H1 (cell line): ENCODE measurements at regions not wholly inside any gene's neighbourhood (a gene's known extent, or its start where the extent isn't known, plus 50 kb on each side); places are given as distances from the start of the nearest gene placed in this dataset.

Experiments
- CTCF ChIA-PET: fragments of 300-600 bp; sonication (Branson Sonifier 250); formaldehyde crosslinking; loops from one replicate; lab custom pipeline; 2021; ENCODE audit not compliant: partially characterized antibody; lab: Charles Lee
- POLR2A ChIA-PET: fragments of 300-600 bp; sonication (Branson Sonifier 250); formaldehyde crosslinking; loops from one replicate; lab custom pipeline; 2021; ENCODE audit warnings: inconsistent platforms; ENCODE audit not compliant: partially characterized antibody; lab: Charles Lee
- DNase-seq, 2 experiments: peaks; one replicate each; pipeline versions ENCODE4 v3.0.0 to v3.0.0-alpha.2; 2010 to 2022; ENCODE audit warnings: low spot score in 2 of 2, low read depth in 1 of 2, mixed read lengths in 1 of 2
- FAIRE-seq: peaks from 2 replicates; lab custom pipeline; 2011; peaks lifted over from hg19 to GRCh38; lab: Jason Lieb, UNC
- H2AFZ ChIP-seq: 2 replicates; pipeline ENCODE4 v1.8.1; 2012; ENCODE audit warnings: low read length, inconsistent platforms
- H2AK5ac ChIP-seq: 2 replicates; pipeline ENCODE4 v1.6.1; 2013; ENCODE audit warnings: low read depth, low read length
- H2BK120ac ChIP-seq: replicated peaks from 2 replicates; pipeline ENCODE3; 2013; ENCODE audit warnings: low read depth, low read length, inconsistent platforms
- H2BK12ac ChIP-seq: 2 replicates; pipeline ENCODE4 v1.6.1; 2013; ENCODE audit warnings: low read depth, low read length
- H2BK15ac ChIP-seq: 2 replicates; pipeline ENCODE4 v1.6.1; 2013; ENCODE audit warnings: low read length
- H2BK20ac ChIP-seq: 2 replicates; pipeline ENCODE4 v1.6.1; 2013; ENCODE audit warnings: low read length
- H2BK5ac ChIP-seq: 2 replicates; pipeline ENCODE4 v1.6.1; 2013; ENCODE audit warnings: low read depth, low read length
- H3K14ac ChIP-seq: 2 replicates; pipeline ENCODE4 v1.6.1; 2013; ENCODE audit warnings: inconsistent platforms; ENCODE audit not compliant: insufficient read length
- H3K18ac ChIP-seq: 2 replicates; pipeline ENCODE4 v1.6.1; 2013; ENCODE audit warnings: low read length; ENCODE audit errors: extremely low read depth
- H3K23ac ChIP-seq: 2 replicates; pipeline ENCODE4 v1.6.1; 2013; ENCODE audit warnings: inconsistent platforms; ENCODE audit not compliant: insufficient read length
- H3K23me2 ChIP-seq: 2 replicates; pipeline ENCODE4 v1.6.1; 2013; ENCODE audit warnings: low read depth, low read length
- H3K27ac ChIP-seq: 2 replicates; pipeline ENCODE4 v1.6.1; 2011; ENCODE audit warnings: low read depth, low read length, inconsistent platforms
- H3K27me3 ChIP-seq, 4 experiments: replicated peaks in 1 of 4; 1 replicate in 1 of 4; 2 replicates in 3 of 4; pipeline versions ENCODE4 v1.6.1 to v1.8.1; 2011 to 2013; ENCODE audit warnings: low read length in 3 of 4, mild to moderate bottlenecking in 3 of 4, inconsistent platforms in 2 of 4, mixed read lengths in 2 of 4, moderate library complexity in 1 of 4; ENCODE audit not compliant: control insufficient read depth in 3 of 4, insufficient read depth in 3 of 4; ENCODE audit errors: extremely low read depth in 1 of 4
- H3K36me3 ChIP-seq, 4 experiments: 2 replicates each; pipeline versions ENCODE4 v1.6.1 to v1.8.1; 2011 to 2013; ENCODE audit warnings: mild to moderate bottlenecking in 4 of 4, low read length in 3 of 4, moderate library complexity in 2 of 4, control low read depth in 1 of 4, inconsistent platforms in 1 of 4; ENCODE audit not compliant: insufficient read depth in 4 of 4, control insufficient read depth in 2 of 4
- H3K4ac ChIP-seq: replicated peaks from 2 replicates; pipeline ENCODE3; 2013; ENCODE audit warnings: low read length, low read depth, mixed read lengths, inconsistent platforms; ENCODE audit not compliant: insufficient read length
- H3K4me1 ChIP-seq, 4 experiments: replicated peaks in 1 of 4; 1 replicate in 1 of 4; 2 replicates in 3 of 4; pipeline versions ENCODE4 v1.6.1 to v1.8.1; 2011 to 2013; ENCODE audit warnings: low read length in 3 of 4, inconsistent platforms in 2 of 4, mixed read lengths in 1 of 4; ENCODE audit not compliant: insufficient read depth in 4 of 4, control insufficient read depth in 3 of 4
- H3K4me2 ChIP-seq, 2 experiments: 2 replicates each; pipeline versions ENCODE4 v1.6.1 to v1.8.1; 2011 to 2013; ENCODE audit warnings: low read depth in 2 of 2, low read length in 2 of 2, control low read depth in 1 of 2, inconsistent platforms in 1 of 2, mild to moderate bottlenecking in 1 of 2; ENCODE audit not compliant: insufficient read depth in 1 of 2
- H3K4me3 ChIP-seq, 4 experiments: fragments of 200-600, 300-600 bp in 1 of 4; sonication (generic), shearing (Covaris generic), sonication (Bioruptor Twin) in 1 of 4; 2 replicates each; pipeline versions ENCODE4 v1.5.1 to v1.8.1; 2011 to 2016; ENCODE audit warnings: low read length in 4 of 4, low read depth in 3 of 4, control low read depth in 2 of 4, inconsistent platforms in 2 of 4, mild to moderate bottlenecking in 2 of 4, mixed read lengths in 1 of 4, moderate library complexity in 1 of 4; ENCODE audit not compliant: insufficient read depth in 2 of 4; ENCODE audit errors: extremely low read depth in 1 of 4
- H3K56ac ChIP-seq: replicated peaks from 2 replicates; pipeline ENCODE3; 2013; ENCODE audit warnings: low read depth, mild to moderate bottlenecking, mixed read lengths, low read length, inconsistent platforms; ENCODE audit not compliant: insufficient read length
- H3K79me1 ChIP-seq: 2 replicates; pipeline ENCODE4 v1.6.1; 2013; ENCODE audit warnings: low read depth, low read length, control low read depth
- H3K79me2 ChIP-seq, 2 experiments: 2 replicates each; pipeline versions ENCODE4 v1.6.1 to v1.8.1; 2012 to 2013; ENCODE audit warnings: low read length in 2 of 2, mild to moderate bottlenecking in 2 of 2, inconsistent platforms in 1 of 2; ENCODE audit not compliant: insufficient read depth in 2 of 2, control insufficient read depth in 1 of 2
- H3K9ac ChIP-seq, 4 experiments: replicated peaks in 1 of 4; 1 replicate in 1 of 4; 2 replicates in 3 of 4; pipeline versions ENCODE4 v1.6.1 to v1.8.1; 2011 to 2013; ENCODE audit warnings: low read depth in 3 of 4, low read length in 3 of 4, control low read depth in 2 of 4, mild to moderate bottlenecking in 2 of 4, moderate library complexity in 2 of 4, inconsistent platforms in 1 of 4; ENCODE audit errors: extremely low read depth in 1 of 4
- H3K9me3 ChIP-seq, 2 experiments: 2 replicates each; pipeline versions ENCODE4 v1.6.1 to v1.8.1; 2012 to 2013; ENCODE audit warnings: mild to moderate bottlenecking in 2 of 2, moderate library complexity in 2 of 2, control low read depth in 1 of 2, inconsistent platforms in 1 of 2, low read depth in 1 of 2, low read length in 1 of 2, mixed read lengths in 1 of 2; ENCODE audit not compliant: insufficient read depth in 2 of 2
- H4K20me1 ChIP-seq, 2 experiments: replicated peaks in 1 of 2; 2 replicates each; pipeline versions ENCODE3 to v1.8.1; 2011 to 2013; ENCODE audit warnings: inconsistent platforms in 2 of 2, low read length in 2 of 2, mild to moderate bottlenecking in 1 of 2; ENCODE audit not compliant: insufficient read depth in 2 of 2, control insufficient read depth in 1 of 2
- H4K5ac ChIP-seq: 2 replicates; pipeline ENCODE4 v1.6.1; 2013; ENCODE audit warnings: low read length, low read depth, mixed read lengths, inconsistent platforms; ENCODE audit not compliant: insufficient read length
- H4K8ac ChIP-seq: 2 replicates; pipeline ENCODE4 v1.8.0; 2013; ENCODE audit warnings: mild to moderate bottlenecking, moderate library complexity, low read length, inconsistent platforms; ENCODE audit not compliant: insufficient read depth; ENCODE audit errors: extremely low read depth
- H4K91ac ChIP-seq: replicated peaks from 2 replicates; pipeline ENCODE3; 2013; ENCODE audit warnings: low read length, mixed read lengths, inconsistent platforms; ENCODE audit not compliant: insufficient read length
- ASH2L ChIP-seq: fragments of 200-600, 300-600 bp; sonication (generic); IDR thresholded peaks from one replicate; pipeline ENCODE4 v1.7.1; 2017; ENCODE audit warnings: low read length
- BCL11A ChIP-seq, 2 experiments: IDR thresholded peaks; one replicate each; pipeline ENCODE4 v1.6.1; 2011; ENCODE audit warnings: low read depth in 2 of 2, low read length in 2 of 2, mild to moderate bottlenecking in 2 of 2
- E2F6 ChIP-seq: IDR thresholded peaks from 2 replicates; pipeline ENCODE4 v1.6.1; 2012; ENCODE audit warnings: inconsistent platforms
- HDAC6 ChIP-seq: IDR thresholded peaks from one replicate; pipeline ENCODE4 v1.7.1; 2012; ENCODE audit warnings: low read depth, mild to moderate bottlenecking, inconsistent platforms, low read length, moderate library complexity
- NRF1 ChIP-seq: IDR thresholded peaks from 2 replicates; pipeline ENCODE4 v1.6.1; 2011; ENCODE audit warnings: mild to moderate bottlenecking, low read depth, low read length, improper control_type of control experiment
- POLR2AphosphoS5 ChIP-seq: IDR thresholded peaks from 2 replicates; pipeline ENCODE4 v1.6.1; 2011; ENCODE audit warnings: low read depth, low read length
- POU5F1 ChIP-seq: IDR thresholded peaks from 2 replicates; pipeline ENCODE4 v1.6.1; 2011; ENCODE audit warnings: low read depth, mild to moderate bottlenecking, low read length, moderate library complexity
- RNF2 ChIP-seq: fragments of 200-900, 300-1000 bp; sonication (generic); IDR thresholded peaks from 2 replicates; pipeline ENCODE4 v1.7.1; 2016; ENCODE audit warnings: borderline replicate concordance, low read depth, mild to moderate bottlenecking, antibody characterized with exemption, low read length; ENCODE audit not compliant: poor library complexity, severe bottlenecking; ENCODE audit errors: missing control alignments
- SAP30 ChIP-seq: fragments of 300-600 bp; sonication (generic); IDR thresholded peaks from 2 replicates; pipeline ENCODE4 v1.7.1; 2012; ENCODE audit warnings: low read length, moderate library complexity, mild to moderate bottlenecking, inconsistent platforms; ENCODE audit not compliant: insufficient read depth, insufficient replicate concordance
- SP2 ChIP-seq: IDR thresholded peaks from 2 replicates; pipeline ENCODE4 v1.6.1; 2012; ENCODE audit warnings: mild to moderate bottlenecking, low read length, inconsistent platforms
- SUZ12 ChIP-seq: fragments of 200-600 bp; sonication (generic); IDR thresholded peaks from 2 replicates; pipeline ENCODE4 v1.6.1; 2012; ENCODE audit warnings: mild to moderate bottlenecking, inconsistent platforms, low read length, moderate library complexity, mixed read lengths
- TBP ChIP-seq: IDR thresholded peaks from 2 replicates; pipeline ENCODE4 v1.6.1; 2011; ENCODE audit warnings: low read depth, low read length, improper control_type of control experiment
- TCF12 ChIP-seq: IDR thresholded peaks from 2 replicates; pipeline ENCODE4 v1.6.1; 2011; ENCODE audit warnings: low read depth, mild to moderate bottlenecking, low read length
- TEAD4 ChIP-seq: IDR thresholded peaks from 2 replicates; pipeline ENCODE4 v1.6.1; 2012; ENCODE audit warnings: low read depth, low read length, inconsistent platforms, mixed read lengths
- YY1 ChIP-seq: IDR thresholded peaks from 2 replicates; pipeline ENCODE4 v1.6.1; 2011; ENCODE audit warnings: low read depth, mild to moderate bottlenecking, low read length
- WGBS, 2 experiments: shearing (Covaris generic) in 1 of 2; methylation state at CpG; one replicate each; pipeline versions ENCODE4 v1.1.6 to v1.1.7; 2013 to 2015; ENCODE audit warnings: low lambda C conversion rate in 2 of 2, mixed read lengths in 2 of 2, inconsistent platforms in 1 of 2, low coverage in 1 of 2, missing lambda C conversion rate in 1 of 2; ENCODE audit not compliant: insufficient replicate concordance in 2 of 2, insufficient coverage in 1 of 2, insufficient read length in 1 of 2; ENCODE audit errors: extremely low coverage in 1 of 2, missing lambda C conversion rate in 1 of 2; 5-methylcytosine and 5-hydroxymethylcytosine counted together

DNA sequence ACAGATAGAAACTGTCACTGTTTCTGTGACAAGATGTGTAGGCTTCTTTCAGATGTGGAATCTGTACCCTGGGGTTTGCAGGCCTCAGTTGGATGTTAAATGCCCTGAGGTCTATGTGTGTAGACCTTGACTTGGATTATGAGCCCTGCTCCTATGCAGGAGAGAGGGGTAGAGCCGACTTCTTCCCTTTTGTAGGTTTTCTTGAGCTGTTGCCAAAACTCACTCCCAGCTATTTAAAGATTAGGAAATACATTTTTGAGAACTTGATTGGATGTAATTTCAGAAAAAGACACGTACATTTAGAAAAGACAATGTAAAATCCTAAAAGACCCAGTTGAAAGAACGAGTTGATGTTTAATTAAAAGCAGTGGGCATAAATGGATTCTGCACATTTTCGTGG is 374.8 kb downstream of the SLC4A3 start:
- Histone ChIP-seq H3K56ac (no peak overlapping the region), H3K9me3 (no peaks in the 10 kb centered on the region), H2BK20ac (no peak overlapping the region), H2AK5ac (no peak overlapping the region), H4K8ac (no peak overlapping the region), H3K4ac (no peak overlapping the region), H3K4me2 (no peak overlapping the region), H3K27ac (no peak overlapping the region), H4K91ac (no peak overlapping the region), H2BK15ac (no peak overlapping the region), H3K23ac (no peak overlapping the region), H2BK120ac (no peak overlapping the region), H3K79me2 (no peaks in the 10 kb centered on the region), H3K18ac (no peak overlapping the region), H2BK12ac (no peak overlapping the region), H3K27me3 (no peaks in the 10 kb centered on the region), H4K20me1 (no peaks in the 10 kb centered on the region), H3K9ac (no peak overlapping the region), H2BK5ac (no peak overlapping the region), H2AFZ (no peak overlapping the region), H3K4me1 (peaks cover 0 to 5% (median 4%) of the 10 kb centered on the region in 4 experiments; a peak in 3 of 7 replicates), H3K14ac (no peak overlapping the region), H4K5ac (no peak overlapping the region), H3K23me2 (no peaks in the 10 kb centered on the region), H3K36me3 (no peaks in the 10 kb centered on the region), H3K79me1 (no peaks in the 10 kb centered on the region), H3K4me3 (no peak overlapping the region)
- DNase-seq (no peak), FAIRE-seq (no peak)
- POLR2A ChIA-PET = no interaction called here
- WGBS, 2 experiments = 90% methylated on average over 4 of the region's 4 CpGs; no CpG with 5 or more reads in 1 of the 2 experiments
- CTCF ChIA-PET = no interaction called here
- TF ChIP-seq YY1 (no peak), SAP30 (no peak), POLR2AphosphoS5 (no peak), E2F6 (no peak), RNF2 (no peak), TBP (no peak), BCL11A (IDR thresholded peaks at IDR 0.05; ENCODE audit: low read depth in 2 of 2, low read length in 2 of 2) (no peak), POU5F1 (no peak), TEAD4 (no peak), SP2 (no peak), HDAC6 (no peak), SUZ12 (no peak), NRF1 (no peak), ASH2L (no peak), TCF12 (no peak)
